H1 (cell line): ENCODE measurements at regions not wholly inside any gene's neighbourhood (a gene's known extent, or its start where the extent isn't known, plus 50 kb on each side); places are given as distances from the start of the nearest gene placed in this dataset.

Source experiments
- ASH2L ChIP-seq: fragments of 200-600, 300-600 bp; sonication (generic); IDR thresholded peaks from one replicate; pipeline ENCODE4 v1.7.1; 2017; ENCODE audit warnings: low read length
- BACH1 ChIP-seq: IDR thresholded peaks from 2 replicates; pipeline ENCODE4 v1.6.1; 2012; ENCODE audit warnings: low read length, improper control_type of control experiment
- CTCF ChIP-seq, 3 experiments: IDR thresholded peaks; 1 replicate in 2 of 3; 2 replicates in 1 of 3; pipeline versions ENCODE4 v1.5.1 to v1.6.1; 2011; ENCODE audit warnings: low read length in 3 of 3, mild to moderate bottlenecking in 3 of 3, inconsistent platforms in 2 of 3, low read depth in 1 of 3, moderate library complexity in 1 of 3; ENCODE audit not compliant: insufficient read depth in 1 of 3; ENCODE audit errors: control extremely low read depth in 1 of 3
- EP300 ChIP-seq, 2 experiments: IDR thresholded peaks; 1 replicate in 1 of 2; 2 replicates in 1 of 2; pipeline ENCODE4 v1.6.1; 2011 to 2012; ENCODE audit warnings: low read depth in 2 of 2, low read length in 2 of 2, mild to moderate bottlenecking in 2 of 2, borderline replicate concordance in 1 of 2, inconsistent platforms in 1 of 2, moderate library complexity in 1 of 2
- EZH2 ChIP-seq: fragments of 200-600 bp; sonication (generic); IDR thresholded peaks from 2 replicates; pipeline ENCODE4 v1.7.1; 2012; ENCODE audit warnings: low read depth, mild to moderate bottlenecking, moderate library complexity, low read length, inconsistent platforms; ENCODE audit not compliant: severe bottlenecking
- GABPA ChIP-seq: IDR thresholded peaks from 2 replicates; pipeline ENCODE4 v1.6.1; 2011; ENCODE audit warnings: mild to moderate bottlenecking, low read length, moderate library complexity, borderline replicate concordance; ENCODE audit not compliant: insufficient read depth
- GTF2F1 ChIP-seq: IDR thresholded peaks from 2 replicates; pipeline ENCODE4 v1.6.1; 2012; ENCODE audit warnings: low read depth, low read length, improper control_type of control experiment, borderline replicate concordance
- KDM1A ChIP-seq: fragments of 200-600, 300-600 bp; sonication (generic); IDR thresholded peaks from 2 replicates; pipeline ENCODE4 v1.7.1; 2016; ENCODE audit warnings: mild to moderate bottlenecking, low read length, borderline replicate concordance
- MAX ChIP-seq: IDR thresholded peaks from 2 replicates; pipeline ENCODE4 v1.6.1; 2012; ENCODE audit warnings: inconsistent platforms
- RAD21 ChIP-seq, 2 experiments: IDR thresholded peaks in 1 of 2; conservative IDR thresholded peaks in 1 of 2; 2 replicates each; pipeline ENCODE4 v1.6.1; 2011; ENCODE audit warnings: low read depth in 2 of 2, low read length in 2 of 2, improper control_type of control experiment in 1 of 2, inconsistent platforms in 1 of 2, mild to moderate bottlenecking in 1 of 2, moderate library complexity in 1 of 2
- RBBP5 ChIP-seq: IDR thresholded peaks from 2 replicates; pipeline ENCODE4 v1.7.1; 2012; ENCODE audit warnings: low read depth, mild to moderate bottlenecking, inconsistent platforms, low read length, moderate library complexity, borderline replicate concordance
- RNF2 ChIP-seq: fragments of 200-900, 300-1000 bp; sonication (generic); IDR thresholded peaks from 2 replicates; pipeline ENCODE4 v1.7.1; 2016; ENCODE audit warnings: borderline replicate concordance, low read depth, mild to moderate bottlenecking, antibody characterized with exemption, low read length; ENCODE audit not compliant: poor library complexity, severe bottlenecking; ENCODE audit errors: missing control alignments
- SIRT6 ChIP-seq: IDR thresholded peaks from one replicate; pipeline ENCODE4 v1.7.1; 2012; ENCODE audit warnings: low read length, inconsistent platforms
- SUZ12 ChIP-seq: fragments of 200-600 bp; sonication (generic); IDR thresholded peaks from 2 replicates; pipeline ENCODE4 v1.6.1; 2012; ENCODE audit warnings: mild to moderate bottlenecking, inconsistent platforms, low read length, moderate library complexity, mixed read lengths
- TAF7 ChIP-seq: optimal IDR thresholded peaks from 2 replicates; pipeline ENCODE3; 2011; ENCODE audit warnings: low read depth, mild to moderate bottlenecking, inconsistent platforms, low read length, moderate library complexity, borderline replicate concordance
- TBP ChIP-seq: IDR thresholded peaks from 2 replicates; pipeline ENCODE4 v1.6.1; 2011; ENCODE audit warnings: low read depth, low read length, improper control_type of control experiment
- YY1 ChIP-seq: IDR thresholded peaks from 2 replicates; pipeline ENCODE4 v1.6.1; 2011; ENCODE audit warnings: low read depth, mild to moderate bottlenecking, low read length

GRCh38 chr11:15707971-15708370, 593.2 kb downstream of the INSC start (continued):
- TF ChIP-seq GTF2F1 (no peak), YY1 (no peak), GABPA (no peak), KDM1A (no peak), SUZ12 (no peak), TBP (no peak), EZH2 (no peak), ASH2L (no peak), CTCF (IDR thresholded peaks at IDR 0.05; ENCODE audit: control extremely low read depth in 1 of 3, insufficient read depth in 1 of 3, low read depth in 1 of 3, low read length in 3 of 3) (peak in 1 of 3 experiments; percentile 11; a peak in 1 of 4 replicates), RAD21 (IDR thresholded peaks at IDR 0.05 in 1 of 2, conservative IDR thresholded peaks at IDR 0.05 in 1 of 2; ENCODE audit: low read depth in 2 of 2, low read length in 2 of 2) (peak in 1 of 2 experiments; percentile 11; a peak in 1 of 4 replicates), TAF7 (no peak), RNF2 (no peak), EP300 (IDR thresholded peaks at IDR 0.05; ENCODE audit: borderline replicate concordance in 1 of 2, low read depth in 2 of 2, low read length in 2 of 2) (peak in 1 of 2 experiments; percentile 7; a peak in 1 of 3 replicates), SIRT6 (no peak), MAX (peak; percentile 89), RBBP5 (no peak), BACH1 (no peak)
